Nephron (organoid): ENCODE measurements at regions not wholly inside any gene's neighbourhood (a gene's known extent, or its start where the extent isn't known, plus 50 kb on each side); places are given as distances from the start of the nearest gene placed in this dataset.

Experiments
- H3K27ac Mint-ChIP-seq, 3 experiments: 2 replicates each; pipeline ENCODE4 v1.8.0; 2020; ENCODE audit warnings: mixed read lengths in 3 of 3, mild to moderate bottlenecking in 2 of 3, moderate library complexity in 1 of 3
- H3K27me3 Mint-ChIP-seq: 2 replicates; pipeline ENCODE4 v1.8.0; 2021; ENCODE audit warnings: low read depth, mild to moderate bottlenecking, moderate library complexity, mixed read lengths
- H3K36me3 Mint-ChIP-seq: 2 replicates; pipeline ENCODE4 v1.8.0; 2020; ENCODE audit warnings: low read depth, mixed read lengths
- H3K4me1 Mint-ChIP-seq: 2 replicates; pipeline ENCODE4 v1.8.0; 2020; ENCODE audit warnings: mixed read lengths
- H3K4me3 Mint-ChIP-seq, 3 experiments: 2 replicates each; pipeline ENCODE4 v1.8.0; 2020; ENCODE audit warnings: mild to moderate bottlenecking in 3 of 3, mixed read lengths in 3 of 3, moderate library complexity in 2 of 3
- H3K9me3 Mint-ChIP-seq: 2 replicates; pipeline ENCODE4 v1.8.0; 2020; ENCODE audit warnings: mixed read lengths
- TF ChIP-seq, protein P1 (sequence below), 3 experiments: fragments of 200-600 bp; sonication (generic); IDR thresholded peaks; one replicate each; pipeline ENCODE4 v1.5.0; 2021; ENCODE audit warnings: antibody characterized with exemption in 3 of 3; ENCODE audit not compliant: unreplicated experiment in 3 of 3

DNA sequence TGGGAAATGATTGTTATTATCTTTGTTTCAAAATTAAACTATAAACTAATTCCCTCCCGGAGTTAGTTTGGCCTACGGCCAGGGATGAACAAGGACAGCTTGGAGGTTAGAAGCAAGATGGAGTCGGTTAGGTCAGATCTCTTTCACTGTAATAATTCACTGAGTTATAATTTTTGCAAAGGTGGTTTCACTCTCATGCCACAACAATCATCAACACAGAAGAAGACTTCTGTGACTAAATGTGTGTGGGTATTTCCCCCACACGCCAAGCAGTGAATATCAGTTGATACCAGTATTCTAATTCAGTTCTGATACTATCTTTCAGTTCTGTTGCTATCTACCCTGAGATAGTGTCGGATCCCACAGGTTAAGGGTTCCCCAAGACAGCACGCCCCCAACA is 215.1 kb downstream of the S1PR1 start:
- Mint-ChIP-seq H3K4me3 (no peak overlapping the region), H3K27me3 (peaks cover 9% of the 10 kb centered on the region), H3K4me1 (no peaks in the 10 kb centered on the region), H3K27ac (no peak overlapping the region), H3K9me3 (peaks cover 4% of the 10 kb centered on the region), H3K36me3 (no peaks in the 10 kb centered on the region)
- TF ChIP-seq, protein P1, sequence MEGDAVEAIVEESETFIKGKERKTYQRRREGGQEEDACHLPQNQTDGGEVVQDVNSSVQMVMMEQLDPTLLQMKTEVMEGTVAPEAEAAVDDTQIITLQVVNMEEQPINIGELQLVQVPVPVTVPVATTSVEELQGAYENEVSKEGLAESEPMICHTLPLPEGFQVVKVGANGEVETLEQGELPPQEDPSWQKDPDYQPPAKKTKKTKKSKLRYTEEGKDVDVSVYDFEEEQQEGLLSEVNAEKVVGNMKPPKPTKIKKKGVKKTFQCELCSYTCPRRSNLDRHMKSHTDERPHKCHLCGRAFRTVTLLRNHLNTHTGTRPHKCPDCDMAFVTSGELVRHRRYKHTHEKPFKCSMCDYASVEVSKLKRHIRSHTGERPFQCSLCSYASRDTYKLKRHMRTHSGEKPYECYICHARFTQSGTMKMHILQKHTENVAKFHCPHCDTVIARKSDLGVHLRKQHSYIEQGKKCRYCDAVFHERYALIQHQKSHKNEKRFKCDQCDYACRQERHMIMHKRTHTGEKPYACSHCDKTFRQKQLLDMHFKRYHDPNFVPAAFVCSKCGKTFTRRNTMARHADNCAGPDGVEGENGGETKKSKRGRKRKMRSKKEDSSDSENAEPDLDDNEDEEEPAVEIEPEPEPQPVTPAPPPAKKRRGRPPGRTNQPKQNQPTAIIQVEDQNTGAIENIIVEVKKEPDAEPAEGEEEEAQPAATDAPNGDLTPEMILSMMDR (IDR thresholded peaks at IDR 0.05; ENCODE audit: unreplicated experiment in 3 of 3): no peak

DNA sequence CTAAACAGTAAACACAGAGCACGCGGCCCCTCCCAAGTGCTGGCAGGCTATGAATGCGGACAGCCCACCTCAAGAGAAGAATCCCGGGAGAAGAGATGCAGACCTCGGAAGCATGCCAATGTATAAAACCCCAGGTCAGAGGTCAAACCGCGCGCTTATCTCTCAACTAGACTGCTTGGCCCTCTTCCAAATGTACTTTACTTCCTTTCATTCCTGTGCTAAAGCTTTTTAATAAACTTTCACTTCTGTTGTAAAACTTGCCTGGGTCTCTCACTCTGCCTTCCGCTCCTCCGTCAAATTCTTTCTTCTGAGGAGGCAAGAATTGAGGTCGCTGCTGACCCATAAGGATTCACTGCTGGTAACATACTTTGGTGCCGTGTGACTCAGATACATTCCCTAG is 216.0 kb downstream of the S1PR1 start:
- Mint-ChIP-seq H3K4me3 (no peak overlapping the region), H3K27ac (no peak overlapping the region), H3K36me3 (no peaks in the 10 kb centered on the region), H3K4me1 (no peaks in the 10 kb centered on the region), H3K9me3 (peaks cover 4% of the 10 kb centered on the region), H3K27me3 (peaks cover 5% of the 10 kb centered on the region)
- TF ChIP-seq, protein P1 (IDR thresholded peaks at IDR 0.05; ENCODE audit: unreplicated experiment in 3 of 3): no peak

DNA sequence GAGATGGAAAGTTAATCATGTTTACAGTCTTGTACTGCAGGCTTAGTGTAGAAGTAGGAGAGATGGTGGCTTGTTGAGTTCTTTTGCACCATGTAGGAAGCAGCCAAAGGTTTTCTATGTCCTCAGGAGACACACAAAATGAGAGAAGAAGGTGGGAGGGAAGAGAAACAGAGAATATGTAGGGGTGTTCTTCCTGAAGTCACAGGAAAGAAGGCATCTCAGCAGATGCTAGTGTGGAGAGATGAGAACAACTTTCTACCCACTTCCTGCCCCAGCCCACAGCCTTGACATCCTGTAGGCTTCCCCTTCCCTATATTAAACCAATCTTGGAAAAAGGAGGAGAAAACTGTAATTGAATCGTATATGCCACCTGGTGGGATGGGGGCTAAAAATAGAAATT is 217.0 kb downstream of the S1PR1 start:
- peaks cover 4% of the 10 kb centered on the region for H3K9me3 Mint-ChIP-seq
- TF ChIP-seq, protein P1 (IDR thresholded peaks at IDR 0.05; ENCODE audit: unreplicated experiment in 3 of 3): no peak
- peaks cover 5% of the 10 kb centered on the region for H3K27me3 Mint-ChIP-seq
- no peak overlapping the region for H3K27ac Mint-ChIP-seq
- no peaks in the 10 kb centered on the region for H3K36me3 Mint-ChIP-seq
- H3K4me3 Mint-ChIP-seq: no peak overlapping the region
- no peaks in the 10 kb centered on the region for H3K4me1 Mint-ChIP-seq

DNA sequence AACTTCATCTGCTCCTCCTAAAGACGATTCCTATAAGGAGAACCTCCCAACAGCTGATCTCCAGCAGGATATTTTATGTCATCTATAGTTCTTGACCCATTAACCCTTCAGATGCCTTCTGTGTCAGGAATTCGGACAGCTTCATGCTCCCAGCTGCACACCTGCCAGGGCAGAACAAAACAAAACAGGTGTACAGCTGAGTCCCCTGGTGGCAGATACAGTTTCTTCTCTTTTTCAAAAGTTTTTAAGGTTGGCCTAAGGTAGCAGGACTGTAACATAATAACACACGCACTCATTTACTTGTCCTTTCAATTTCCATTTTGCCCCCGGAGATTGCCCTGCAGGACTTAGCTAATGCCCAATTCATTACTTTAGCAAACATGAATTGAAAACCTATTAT is 218.3 kb downstream of the S1PR1 start:
- Mint-ChIP-seq H3K36me3 (no peaks in the 10 kb centered on the region), H3K4me1 (no peaks in the 10 kb centered on the region), H3K9me3 (peaks cover 4% of the 10 kb centered on the region), H3K4me3 (no peak overlapping the region), H3K27me3 (no peaks in the 10 kb centered on the region), H3K27ac (no peak overlapping the region)
- TF ChIP-seq, protein P1 (IDR thresholded peaks at IDR 0.05; ENCODE audit: unreplicated experiment in 3 of 3): no peak

DNA sequence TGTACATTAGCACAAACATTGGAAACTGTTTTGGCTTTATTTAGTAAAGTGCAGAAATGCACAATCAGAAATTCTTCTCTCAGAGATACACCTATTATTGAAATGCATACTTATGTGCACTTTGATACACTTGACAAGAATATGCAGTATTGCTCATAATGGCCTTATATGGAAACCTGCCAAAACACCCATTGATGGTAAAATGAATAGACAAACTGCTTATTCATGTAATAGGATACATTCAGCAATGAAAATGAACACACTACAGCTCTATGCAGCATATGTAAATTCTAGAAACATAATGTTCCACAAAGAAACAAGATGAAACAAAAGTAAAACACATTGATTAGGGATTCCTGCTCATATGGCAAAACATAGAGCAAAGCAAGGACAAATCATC is 223.9 kb downstream of the S1PR1 start:
- Mint-ChIP-seq H3K4me3 (no peak overlapping the region), H3K9me3 (no peaks in the 10 kb centered on the region), H3K27me3 (no peaks in the 10 kb centered on the region), H3K4me1 (no peaks in the 10 kb centered on the region), H3K36me3 (no peaks in the 10 kb centered on the region), H3K27ac (no peak overlapping the region)
- TF ChIP-seq, protein P1 (IDR thresholded peaks at IDR 0.05; ENCODE audit: unreplicated experiment in 3 of 3): no peak

DNA sequence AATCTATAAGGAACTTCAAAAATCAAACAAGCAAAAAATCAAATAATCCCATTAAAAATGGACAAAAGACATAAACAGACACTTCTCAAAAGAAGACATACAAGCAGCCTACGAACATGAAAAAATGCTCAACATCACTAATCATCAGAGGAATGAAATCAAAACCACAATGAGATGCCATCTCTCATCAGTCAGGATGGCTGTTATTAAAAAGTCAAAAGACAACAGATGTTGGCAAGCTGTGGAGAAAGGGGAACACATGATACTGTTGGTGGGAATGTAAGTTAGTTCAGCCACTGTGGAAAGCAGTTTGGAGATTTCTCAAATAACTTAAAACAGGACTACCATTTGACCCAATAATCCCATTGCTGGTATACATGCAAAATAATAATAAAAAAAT is 226.4 kb downstream of the S1PR1 start:
- Mint-ChIP-seq H3K27me3 (no peaks in the 10 kb centered on the region), H3K9me3 (no peaks in the 10 kb centered on the region), H3K4me3 (no peak overlapping the region), H3K4me1 (no peaks in the 10 kb centered on the region), H3K36me3 (no peaks in the 10 kb centered on the region), H3K27ac (no peak overlapping the region)
- TF ChIP-seq, protein P1 (IDR thresholded peaks at IDR 0.05; ENCODE audit: unreplicated experiment in 3 of 3): no peak
